B cell (primary cell): ENCODE measurements at regions not wholly inside any gene's neighbourhood (a gene's known extent, or its start where the extent isn't known, plus 50 kb on each side); places are given as distances from the start of the nearest gene placed in this dataset.

ENCODE experiments used
- CTCF ChIP-seq: fragments of 200-600 bp; IDR thresholded peaks from one replicate; pipeline ENCODE4 v1.8.0; 2022; ENCODE audit warnings: antibody characterized with exemption, mild to moderate bottlenecking
- EZH2 ChIP-seq: IDR thresholded peaks from 2 replicates; pipeline ENCODE4 v1.6.1; 2012; ENCODE audit warnings: borderline replicate concordance, low read depth, mild to moderate bottlenecking, moderate library complexity, low read length; ENCODE audit not compliant: insufficient read depth, poor library complexity, severe bottlenecking

- TF ChIP-seq CTCF: no peak
- no peak for TF ChIP-seq EZH2
These were observed 290.5 kb upstream of the EPHA5 start for GRCh38 chr4:65960751-65961150.
